ENCODE measurements at regions not wholly inside any gene's neighbourhood (a gene's known extent, or its start where the extent isn't known, plus 50 kb on each side); places are given as distances from the start of the nearest gene placed in this dataset.
"Not testable (repeated sequence)": the region's sequence is repeated elsewhere in the genome, so short reads cannot be mapped to it uniquely, and the experiment has no call there.

DNA sequence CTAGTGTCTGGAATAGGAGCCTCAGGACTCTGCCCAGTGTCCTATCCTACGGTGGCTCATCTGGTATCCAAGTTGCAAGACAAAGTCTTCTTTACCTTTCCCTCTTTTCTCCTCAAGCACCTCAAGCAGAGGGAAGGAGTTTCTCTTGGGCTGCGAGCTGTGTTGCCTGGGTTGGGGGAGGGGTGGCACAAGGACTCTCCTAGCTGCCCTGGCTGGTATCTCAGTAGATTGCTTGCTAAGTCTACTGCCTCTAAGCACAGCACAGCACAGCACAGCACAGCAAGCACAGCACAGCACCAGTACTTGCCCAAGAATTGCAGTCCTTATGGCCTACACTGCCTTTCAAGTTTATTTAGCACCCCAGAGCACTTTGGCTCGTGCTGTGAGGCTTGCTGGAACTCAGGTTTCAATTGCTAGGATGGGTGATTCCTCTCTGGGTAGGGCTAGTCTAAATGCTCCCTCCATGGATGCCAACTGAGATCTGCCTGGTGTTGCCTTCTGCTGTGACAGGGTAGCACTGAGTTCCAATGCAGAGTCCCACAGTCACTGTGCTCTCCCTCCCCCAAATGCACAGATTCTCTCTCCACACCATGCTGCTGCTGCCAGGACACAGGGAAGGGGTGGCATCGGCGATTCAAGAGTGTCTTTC lies 213.1 kb upstream of the POU5F2 start:
- H3K27me3 Mint-ChIP-seq (ENCODE audit: insufficient read depth) = no peaks in the 10 kb centered on the region
- H3K9me3 Mint-ChIP-seq = peaks cover 4% of the 10 kb centered on the region
- H3K36me3 Mint-ChIP-seq (ENCODE audit: low read depth) = peaks cover 2% of the 10 kb centered on the region
- intact Hi-C loops (cut with micrococcal nuclease) = no loop called here
- no peak for DNase-seq (ENCODE audit: low spot score)
- no peak overlapping the region for H3K4me3 Mint-ChIP-seq
- no peaks in the 10 kb centered on the region for H3K4me1 Mint-ChIP-seq (ENCODE audit: low read depth)
- H3K27ac Mint-ChIP-seq = no peak overlapping the region

- intact Hi-C loops (cut with micrococcal nuclease) = no loop called here
- no peaks in the 10 kb centered on the region for H3K27me3 Mint-ChIP-seq (ENCODE audit: insufficient read depth)
- H3K27ac Mint-ChIP-seq = no peak overlapping the region
- no peaks in the 10 kb centered on the region for H3K4me1 Mint-ChIP-seq (ENCODE audit: low read depth)
- peaks cover 4% of the 10 kb centered on the region for H3K9me3 Mint-ChIP-seq
- DNase-seq (ENCODE audit: low spot score) = no peak
- H3K4me3 Mint-ChIP-seq = no peak overlapping the region
- peaks cover 2% of the 10 kb centered on the region for H3K36me3 Mint-ChIP-seq (ENCODE audit: low read depth)
These were observed 212.0 kb upstream of the POU5F2 start for GRCh38 chr5:93953442-93953841.

- no peaks in the 10 kb centered on the region for H3K27me3 Mint-ChIP-seq (ENCODE audit: insufficient read depth)
These were observed 200.5 kb upstream of the POU5F2 start for GRCh38 chr5:93941897-93942296.

GRCh38 chr5:93933269-93933668 lies 191.9 kb upstream of the POU5F2 start:
- H3K27me3 Mint-ChIP-seq (ENCODE audit: insufficient read depth); DNase-seq (ENCODE audit: low spot score); H3K9me3 Mint-ChIP-seq; H3K27ac Mint-ChIP-seq; intact Hi-C loops (cut with micrococcal nuclease); H3K4me3 Mint-ChIP-seq; H3K4me1 Mint-ChIP-seq (ENCODE audit: low read depth); H3K36me3 Mint-ChIP-seq (ENCODE audit: low read depth): not testable (repeated sequence)

More at GRCh38 chr5:93941897-93942296, 200.5 kb upstream of the POU5F2 start:
- intact Hi-C loops (cut with micrococcal nuclease) = no loop called here
- no peak overlapping the region for H3K27ac Mint-ChIP-seq
- DNase-seq (ENCODE audit: low spot score) = no peak
- peaks cover 9% of the 10 kb centered on the region for H3K4me1 Mint-ChIP-seq (ENCODE audit: low read depth)
- no peak overlapping the region for H3K4me3 Mint-ChIP-seq
- no peaks in the 10 kb centered on the region for H3K36me3 Mint-ChIP-seq (ENCODE audit: low read depth)
- H3K9me3 Mint-ChIP-seq = no peaks in the 10 kb centered on the region

GRCh38 chr5:93930098-93930497 lies 188.7 kb upstream of the POU5F2 start:
- no peaks in the 10 kb centered on the region for H3K27me3 Mint-ChIP-seq (ENCODE audit: insufficient read depth)
- no peaks in the 10 kb centered on the region for H3K36me3 Mint-ChIP-seq (ENCODE audit: low read depth)
- peaks cover 10% of the 10 kb centered on the region for H3K9me3 Mint-ChIP-seq
- no peaks in the 10 kb centered on the region for H3K4me1 Mint-ChIP-seq (ENCODE audit: low read depth)
- no peak overlapping the region for H3K27ac Mint-ChIP-seq
- intact Hi-C loops (cut with micrococcal nuclease) = no loop called here
- DNase-seq (ENCODE audit: low spot score) = no peak
- no peak overlapping the region for H3K4me3 Mint-ChIP-seq

DNA sequence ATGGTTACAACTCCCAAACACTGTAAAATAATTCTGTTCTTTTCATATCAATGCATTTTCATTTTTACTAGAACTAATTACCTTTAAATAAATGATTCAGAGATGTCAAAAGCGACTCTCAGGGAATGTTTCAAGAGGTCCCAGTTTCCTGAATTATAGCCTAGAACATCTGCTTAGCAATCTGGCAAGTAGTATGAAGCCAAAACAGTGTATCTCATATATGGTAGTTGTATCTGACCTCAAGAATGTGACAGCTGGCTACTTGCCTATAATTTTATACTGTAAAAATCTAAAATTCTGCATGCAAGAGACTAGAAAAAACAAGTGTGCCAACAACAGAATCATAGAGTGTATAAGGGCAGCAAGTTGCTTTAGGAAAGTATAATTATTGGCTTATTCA lies 187.7 kb upstream of the POU5F2 start:
- Mint-ChIP-seq H3K36me3 (ENCODE audit: low read depth) (no peaks in the 10 kb centered on the region), H3K4me3 (no peak overlapping the region), H3K9me3 (peaks cover 2% of the 10 kb centered on the region), H3K4me1 (ENCODE audit: low read depth) (no peaks in the 10 kb centered on the region), H3K27me3 (ENCODE audit: insufficient read depth) (no peaks in the 10 kb centered on the region), H3K27ac (no peak overlapping the region)
- no peak for DNase-seq (ENCODE audit: low spot score)
- intact Hi-C loops (cut with micrococcal nuclease) = no loop called here

DNA sequence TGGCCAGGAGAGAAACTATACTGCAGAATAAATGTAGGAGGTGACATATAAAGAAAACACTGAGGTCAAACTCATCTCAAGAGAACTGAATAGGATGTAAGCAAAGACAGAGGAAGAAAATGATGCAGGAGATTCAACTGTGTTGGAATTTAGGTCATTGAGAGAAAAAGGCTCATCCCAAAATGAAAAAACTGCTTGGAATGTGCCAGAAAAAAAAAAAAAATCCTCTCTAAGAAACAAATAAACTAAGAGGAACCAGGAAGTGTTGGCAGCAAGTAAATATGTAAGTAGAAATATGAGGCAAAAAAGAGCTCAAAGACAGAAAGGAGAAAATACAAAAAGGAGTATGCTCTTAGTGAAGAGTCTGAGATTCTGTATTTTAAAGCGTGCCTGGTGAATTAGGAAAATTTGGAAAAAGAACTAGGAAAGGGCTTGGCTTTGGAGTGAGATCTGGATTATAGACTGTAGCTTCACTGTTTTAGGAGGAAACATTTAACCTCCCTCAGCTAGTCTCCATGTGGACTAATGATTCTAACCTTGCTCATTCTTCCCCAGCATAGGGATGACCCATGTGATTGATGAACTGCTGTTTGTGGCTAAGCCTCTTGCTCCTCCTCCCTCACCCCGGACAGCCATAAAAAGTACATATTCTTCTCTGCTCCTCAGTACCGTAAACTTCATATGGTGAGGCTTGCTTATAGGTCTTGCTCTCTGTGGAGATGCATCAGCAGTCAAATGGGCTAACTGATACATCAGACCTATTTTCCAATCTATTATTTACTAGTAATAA lies 185.6 kb upstream of the POU5F2 start:
- Mint-ChIP-seq H3K27ac (no peak overlapping the region), H3K9me3 (no peaks in the 10 kb centered on the region), H3K4me3 (no peak overlapping the region), H3K36me3 (ENCODE audit: low read depth) (peaks cover 1% of the 10 kb centered on the region), H3K27me3 (ENCODE audit: insufficient read depth) (no peaks in the 10 kb centered on the region), H3K4me1 (ENCODE audit: low read depth) (no peaks in the 10 kb centered on the region)
- intact Hi-C loops (cut with micrococcal nuclease) = no loop called here
- no peak for DNase-seq (ENCODE audit: low spot score)

DNA sequence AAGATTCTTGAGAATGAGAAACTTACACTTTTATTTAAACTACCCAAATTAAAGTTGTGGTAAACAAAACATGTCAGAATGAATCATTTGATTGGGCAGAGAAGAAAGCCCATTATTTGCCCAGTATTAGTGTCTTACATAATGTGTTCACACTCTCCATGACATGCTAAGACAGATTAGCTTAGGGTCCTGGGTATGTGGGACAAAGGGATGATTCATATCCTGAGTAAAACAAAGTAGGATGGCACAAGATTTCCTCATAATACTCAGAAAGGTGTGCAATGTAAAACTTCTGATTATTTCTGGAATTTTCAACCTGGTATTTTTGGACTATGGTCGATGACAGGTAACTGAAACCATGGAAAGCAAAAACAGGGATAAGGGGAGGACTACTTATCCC lies 183.9 kb upstream of the POU5F2 start:
- DNase-seq (ENCODE audit: low spot score) = no peak
- intact Hi-C loops (cut with micrococcal nuclease) = no loop called here
- Mint-ChIP-seq H3K4me1 (ENCODE audit: low read depth) (no peaks in the 10 kb centered on the region), H3K27me3 (ENCODE audit: insufficient read depth) (no peaks in the 10 kb centered on the region), H3K27ac (no peak overlapping the region), H3K36me3 (ENCODE audit: low read depth) (peaks cover 3% of the 10 kb centered on the region), H3K9me3 (no peaks in the 10 kb centered on the region), H3K4me3 (no peak overlapping the region)

DNA sequence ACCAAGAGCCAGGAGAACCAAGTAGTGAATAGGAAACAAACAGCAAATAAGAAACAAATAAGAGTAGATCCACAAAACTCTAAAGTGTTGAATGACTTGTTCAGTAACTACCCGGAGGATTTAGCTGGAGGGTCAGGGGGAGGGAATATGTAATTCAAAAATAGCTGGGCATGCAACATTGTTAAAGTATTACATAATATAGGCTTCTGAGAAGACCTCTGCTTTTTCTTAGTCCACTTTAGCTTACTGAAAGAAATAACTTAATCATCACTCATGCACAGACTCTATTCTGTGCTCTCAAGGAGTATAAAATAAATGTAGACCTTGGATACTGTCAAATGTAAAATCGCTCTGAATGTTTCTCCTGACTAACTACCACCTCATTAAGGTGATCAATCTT lies 183.2 kb upstream of the POU5F2 start:
- H3K36me3 Mint-ChIP-seq (ENCODE audit: low read depth) = peaks cover 3% of the 10 kb centered on the region
- no peaks in the 10 kb centered on the region for H3K27me3 Mint-ChIP-seq (ENCODE audit: insufficient read depth)
- no peaks in the 10 kb centered on the region for H3K9me3 Mint-ChIP-seq
- no peak overlapping the region for H3K27ac Mint-ChIP-seq
- no peaks in the 10 kb centered on the region for H3K4me1 Mint-ChIP-seq (ENCODE audit: low read depth)
- DNase-seq (ENCODE audit: low spot score) = no peak
- intact Hi-C loops (cut with micrococcal nuclease) = no loop called here
- H3K4me3 Mint-ChIP-seq = no peak overlapping the region

DNA sequence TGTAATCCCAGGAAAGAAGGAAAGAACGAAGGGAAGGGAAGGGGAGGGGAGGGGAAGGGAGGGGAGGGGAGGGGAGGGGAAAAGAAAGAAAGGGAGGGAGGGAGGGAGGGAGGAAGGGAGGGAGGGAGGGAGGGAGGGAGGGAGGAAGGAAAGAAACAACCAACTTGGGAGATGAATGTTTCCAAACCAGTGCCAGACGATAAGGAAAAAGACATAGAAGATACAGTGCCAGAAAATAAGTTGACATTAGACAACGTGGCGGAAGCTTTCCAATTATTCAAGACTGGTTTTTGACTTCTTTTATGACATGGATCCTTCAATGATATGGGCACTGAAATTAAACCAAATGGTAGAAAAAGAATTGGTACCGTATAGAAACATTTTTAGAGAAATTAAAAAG lies 181.2 kb upstream of the POU5F2 start:
- Mint-ChIP-seq H3K4me1 (ENCODE audit: low read depth) (no peaks in the 10 kb centered on the region), H3K9me3 (no peaks in the 10 kb centered on the region), H3K27ac (no peak overlapping the region), H3K4me3 (no peak overlapping the region), H3K27me3 (ENCODE audit: insufficient read depth) (no peaks in the 10 kb centered on the region), H3K36me3 (ENCODE audit: low read depth) (peaks cover 3% of the 10 kb centered on the region)
- DNase-seq (ENCODE audit: low spot score) = no peak
- intact Hi-C loops (cut with micrococcal nuclease) = no loop called here

DNA sequence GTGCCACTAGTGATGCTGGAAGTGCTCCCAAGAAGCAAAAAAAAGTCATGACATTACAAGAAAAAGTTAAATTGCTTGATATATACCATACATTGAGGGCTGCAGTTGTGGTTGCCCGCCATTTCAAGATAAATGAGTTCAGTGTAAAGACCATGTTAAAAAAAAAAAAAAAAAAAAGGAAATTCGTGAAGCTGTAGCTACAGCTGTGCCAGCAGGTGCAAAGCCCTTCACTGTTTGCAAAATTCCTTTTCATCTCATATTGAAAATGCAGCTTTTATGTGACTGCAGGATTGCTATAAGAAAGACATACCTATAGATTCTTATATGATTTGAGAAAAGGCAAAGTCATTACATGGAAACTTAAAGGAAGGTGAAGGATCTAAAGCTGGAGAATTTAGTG lies 179.6 kb upstream of the POU5F2 start:
- Mint-ChIP-seq H3K4me1 (ENCODE audit: low read depth) (no peaks in the 10 kb centered on the region), H3K27me3 (ENCODE audit: insufficient read depth) (no peaks in the 10 kb centered on the region), H3K9me3 (no peaks in the 10 kb centered on the region), H3K36me3 (ENCODE audit: low read depth) (peaks cover 3% of the 10 kb centered on the region), H3K27ac (no peak overlapping the region), H3K4me3 (no peak overlapping the region)
- no peak for DNase-seq (ENCODE audit: low spot score)
- intact Hi-C loops (cut with micrococcal nuclease) = no loop called here

DNA sequence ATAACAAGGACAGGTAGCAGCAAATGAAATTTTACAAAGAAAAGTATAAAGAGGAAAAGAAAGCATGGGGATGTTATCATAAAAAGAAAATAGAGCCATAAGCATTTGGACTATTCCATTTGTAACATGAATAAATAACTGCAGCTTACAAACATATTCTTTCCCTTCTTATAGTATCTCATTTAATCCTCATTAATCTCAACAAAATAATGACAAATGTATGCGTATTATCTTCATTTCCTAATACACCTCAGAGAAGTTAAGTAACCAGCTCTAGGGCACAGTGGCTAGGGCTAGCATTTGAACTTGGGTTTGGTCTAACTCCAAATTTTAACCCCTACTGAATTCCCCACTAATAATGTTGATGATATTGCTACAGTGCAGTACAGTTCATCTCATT lies 175.5 kb upstream of the POU5F2 start:
- Mint-ChIP-seq H3K4me1 (ENCODE audit: low read depth) (no peaks in the 10 kb centered on the region), H3K36me3 (ENCODE audit: low read depth) (no peaks in the 10 kb centered on the region), H3K9me3 (no peaks in the 10 kb centered on the region), H3K27me3 (ENCODE audit: insufficient read depth) (no peaks in the 10 kb centered on the region), H3K4me3 (no peak overlapping the region), H3K27ac (no peak overlapping the region)
- no peak for DNase-seq (ENCODE audit: low spot score)
- intact Hi-C loops (cut with micrococcal nuclease) = loop anchor here (5.0 kb wide), 1 partner anchor 775 kb away; no protein-coding TSS in a partner anchor

GRCh38 chr5:93915142-93915553 lies 173.7 kb upstream of the POU5F2 start:
- no peaks in the 10 kb centered on the region for H3K4me1 Mint-ChIP-seq (ENCODE audit: low read depth)
- H3K9me3 Mint-ChIP-seq = no peaks in the 10 kb centered on the region
- H3K36me3 Mint-ChIP-seq (ENCODE audit: low read depth) = no peaks in the 10 kb centered on the region
- no peak for DNase-seq (ENCODE audit: low spot score)
- no peak overlapping the region for H3K27ac Mint-ChIP-seq
- intact Hi-C loops (cut with micrococcal nuclease) = loop anchor here (1.0 to 5.0 kb wide), 5 partner anchors 114 to 935 kb away; partner anchors contain the start of gene NR2F1-AS1
- H3K4me3 Mint-ChIP-seq = no peak overlapping the region
- H3K27me3 Mint-ChIP-seq (ENCODE audit: insufficient read depth) = no peaks in the 10 kb centered on the region
